GM19351 (cell line): ENCODE measurements at regions not wholly inside any gene's neighbourhood (a gene's known extent, or its start where the extent isn't known, plus 50 kb on each side); places are given as distances from the start of the nearest gene placed in this dataset.

Experiments used
- ATAC-seq: cut with Tn5 transposase; IDR thresholded peaks from one replicate; pipeline ENCODE4 v1.9.1; 2021; ENCODE audit warnings: mild to moderate bottlenecking, moderate library complexity; ENCODE audit not compliant: unreplicated experiment

GRCh38 chr2:222796413-222797103 is 64.3 kb upstream of the ACSL3 start:
- ATAC-seq = no peak

- ATAC-seq = peak; percentile 79
Measured at GRCh38 chr2:222797261-222797660, 63.6 kb upstream of the ACSL3 start.

- no peak for ATAC-seq
Measured at GRCh38 chr2:222797871-222798270, 63.0 kb upstream of the ACSL3 start.

GRCh38 chr2:222798528-222798927 is 62.3 kb upstream of the ACSL3 start:
- no peak for ATAC-seq

- no peak for ATAC-seq
Measured at GRCh38 chr2:222799262-222799918, 61.4 kb upstream of the ACSL3 start.

- ATAC-seq = no peak
Measured at GRCh38 chr2:222802514-222803196, 58.2 kb upstream of the ACSL3 start.

- no peak for ATAC-seq
Measured at GRCh38 chr2:222804351-222804750, 56.5 kb upstream of the ACSL3 start.

- ATAC-seq = no peak
Measured at GRCh38 chr2:222805591-222806304, 55.1 kb upstream of the ACSL3 start.

- no peak for ATAC-seq
Measured at GRCh38 chr2:222806526-222807137, 54.2 kb upstream of the ACSL3 start.

- ATAC-seq = no peak
Measured at GRCh38 chr2:222807431-222807830, 53.4 kb upstream of the ACSL3 start.

- no peak for ATAC-seq
Measured at GRCh38 chr2:222809582-222809981, 51.3 kb upstream of the ACSL3 start.

- ATAC-seq = no peak
Measured at GRCh38 chr2:222810044-222810443, 50.8 kb upstream of the ACSL3 start.
